ENCODE measurements at regions not wholly inside any gene's neighbourhood (a gene's known extent, or its start where the extent isn't known, plus 50 kb on each side); places are given as distances from the start of the nearest gene placed in this dataset.
A peak's percentile ranks its signal among the peaks of the same experiment; 100 is the strongest.
"Not testable (repeated sequence)": the region's sequence is repeated elsewhere in the genome, so short reads cannot be mapped to it uniquely, and the experiment has no call there.

DNA sequence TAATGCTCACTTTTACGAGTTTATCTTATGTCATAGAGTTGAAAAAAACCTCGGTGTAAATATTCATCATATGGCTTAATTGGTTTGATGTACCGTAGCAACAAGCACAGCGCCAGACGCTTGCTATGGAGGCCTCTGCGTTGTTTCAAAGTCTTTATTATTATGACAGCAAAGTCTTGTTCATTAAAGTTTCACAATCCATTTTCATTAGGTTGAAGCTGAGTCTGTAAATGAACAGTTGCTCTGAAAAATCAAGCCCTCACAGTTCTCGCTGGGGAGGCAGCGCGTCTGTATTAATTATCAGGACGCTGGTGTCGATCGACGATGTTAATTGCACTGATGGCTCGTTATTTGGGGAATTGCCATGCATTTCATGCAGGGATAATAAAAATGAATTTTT, 185.6 kb downstream of the INSC start:
- no peak for DNase-seq

DNA sequence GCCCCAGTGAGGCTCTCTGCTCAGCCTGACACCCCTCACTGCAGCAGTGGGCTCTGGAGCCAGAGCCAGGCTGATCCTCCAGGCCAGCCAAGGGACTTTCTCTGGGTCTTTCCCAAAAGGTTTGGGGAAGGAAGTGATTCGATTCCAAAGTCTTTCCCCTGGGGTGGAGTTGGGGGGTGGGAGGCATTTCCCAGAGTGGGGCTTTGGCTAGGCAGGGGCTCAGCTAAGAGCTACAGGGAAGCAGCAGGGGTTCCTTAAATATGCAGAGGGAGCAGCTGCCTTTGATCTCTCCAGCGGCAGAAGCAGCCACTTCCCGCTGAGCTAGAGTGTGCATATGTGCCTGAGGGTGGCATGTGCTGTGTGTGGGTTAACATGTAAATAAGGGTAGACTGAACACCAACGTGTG, 192.9 kb downstream of the INSC start:
- peak; percentile 87 to 90 for DNase-seq

DNA sequence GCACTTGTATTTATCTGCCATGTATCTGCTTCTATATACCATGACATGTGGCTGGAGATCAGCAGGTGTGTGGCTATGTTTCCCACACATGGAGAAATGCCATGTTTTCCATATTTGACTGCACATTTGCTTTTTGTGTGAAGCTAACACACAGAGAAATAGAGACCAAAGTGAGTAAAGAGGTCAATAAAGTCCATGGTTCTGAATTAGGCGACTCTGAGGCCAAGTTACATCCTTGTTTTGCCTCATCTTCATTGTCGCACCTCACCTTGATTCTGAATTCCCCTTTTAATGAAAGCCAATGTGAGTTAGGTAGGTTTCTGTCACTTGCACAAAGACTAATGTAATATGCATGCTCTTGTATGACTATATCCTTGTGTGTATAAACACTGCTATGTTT, 194.1 kb downstream of the INSC start:
- DNase-seq = no peak

DNA sequence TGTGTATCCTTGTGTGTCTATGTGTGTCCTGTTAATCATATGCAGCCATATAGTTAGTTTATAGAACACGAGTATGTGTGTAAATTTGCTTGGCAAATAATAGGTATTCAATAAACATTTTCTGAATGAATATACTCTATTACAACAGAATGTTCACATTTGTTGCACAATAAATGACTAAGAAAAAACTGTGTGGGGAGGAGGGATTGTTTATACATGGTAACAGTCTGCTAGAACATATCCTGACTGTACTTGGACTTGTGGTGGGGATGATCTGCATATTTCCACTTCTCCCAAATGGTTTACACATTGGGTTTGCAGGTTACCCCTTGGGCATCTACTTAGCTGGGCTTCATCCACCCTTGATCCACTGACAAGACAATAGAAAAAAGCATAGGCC, 194.6 kb downstream of the INSC start:
- DNase-seq = no peak

DNA sequence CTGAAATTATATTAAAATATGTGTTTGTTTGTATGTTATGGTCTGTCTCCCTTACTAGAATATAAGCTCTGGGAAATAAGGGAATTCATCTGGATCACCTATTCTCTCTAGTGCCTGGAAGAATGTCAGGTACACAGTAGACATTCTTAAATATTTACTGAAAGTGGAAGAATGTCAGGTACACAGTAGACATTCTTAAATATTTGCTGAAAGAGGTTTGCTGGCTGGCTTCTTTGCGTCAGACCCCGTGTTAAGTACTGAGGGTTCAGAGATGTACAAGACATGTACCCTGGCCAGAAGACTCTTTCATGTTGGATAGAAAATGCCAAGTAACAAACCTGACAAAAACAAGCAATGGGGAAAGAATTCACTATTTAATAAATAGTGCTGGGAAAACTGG, 199.1 kb downstream of the INSC start:
- DNase-seq = no peak

DNA sequence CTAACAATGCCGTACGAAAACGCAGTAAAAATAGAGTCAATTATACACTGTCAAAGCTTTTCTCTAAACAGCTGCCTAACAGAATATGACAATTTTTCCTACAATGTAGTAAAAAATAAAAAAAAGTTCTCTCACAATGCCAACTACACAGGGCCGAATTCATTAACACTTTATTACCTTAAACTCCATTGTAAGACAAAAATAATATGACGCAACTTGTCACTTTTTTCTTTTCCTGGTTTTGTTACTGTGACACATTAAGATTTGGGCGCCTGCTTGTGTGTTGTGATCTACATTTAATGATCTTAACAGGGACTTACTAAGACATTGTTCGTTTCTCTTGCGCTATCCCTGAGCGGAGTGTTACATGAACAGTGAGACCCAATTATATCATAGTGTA, 204.1 kb downstream of the INSC start:
- DNase-seq = no peak

DNA sequence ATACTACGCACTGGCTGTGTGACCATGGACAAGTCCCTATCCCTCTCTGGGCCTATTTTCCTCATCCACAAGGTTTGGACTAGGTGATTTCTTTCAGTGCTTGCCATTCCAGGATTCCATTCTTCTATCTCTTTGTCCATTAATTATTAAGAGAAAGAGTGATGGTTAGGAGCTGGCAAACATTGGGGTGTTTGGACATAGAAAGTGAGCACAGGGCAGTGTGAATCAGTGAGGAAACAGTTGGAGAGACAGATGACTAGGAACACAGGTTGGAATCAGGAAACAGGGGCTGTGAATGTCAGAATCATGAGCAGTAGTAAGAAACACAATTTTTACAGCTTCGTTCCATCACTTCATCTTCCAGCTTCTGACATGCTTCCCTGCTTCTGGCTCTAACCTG, 211.8 kb downstream of the INSC start:
- DNase-seq = no peak

DNA sequence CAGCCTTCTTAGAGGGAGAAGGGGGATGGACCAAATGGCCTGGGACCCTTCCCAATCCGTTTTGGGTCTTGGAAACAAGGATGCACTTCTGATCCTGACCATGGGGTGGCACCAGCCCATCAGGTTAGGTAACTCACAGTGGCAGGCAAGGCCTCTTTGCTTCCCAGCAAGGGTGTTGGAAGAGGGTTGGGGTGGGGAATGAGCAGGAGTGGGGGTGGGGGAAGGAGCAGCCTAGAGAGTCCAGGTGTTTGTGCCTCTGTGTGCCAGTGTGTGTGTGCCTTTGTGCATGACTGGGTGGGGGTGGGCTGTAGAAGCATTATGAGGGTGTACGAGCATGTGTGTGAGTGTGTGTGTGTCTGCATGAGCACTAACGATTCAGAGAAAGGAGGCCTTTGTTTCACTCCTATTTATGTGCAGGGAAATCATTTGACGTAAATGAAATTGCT, 213.1 kb downstream of the INSC start:
- DNase-seq = peak; percentile 72 to 80

DNA sequence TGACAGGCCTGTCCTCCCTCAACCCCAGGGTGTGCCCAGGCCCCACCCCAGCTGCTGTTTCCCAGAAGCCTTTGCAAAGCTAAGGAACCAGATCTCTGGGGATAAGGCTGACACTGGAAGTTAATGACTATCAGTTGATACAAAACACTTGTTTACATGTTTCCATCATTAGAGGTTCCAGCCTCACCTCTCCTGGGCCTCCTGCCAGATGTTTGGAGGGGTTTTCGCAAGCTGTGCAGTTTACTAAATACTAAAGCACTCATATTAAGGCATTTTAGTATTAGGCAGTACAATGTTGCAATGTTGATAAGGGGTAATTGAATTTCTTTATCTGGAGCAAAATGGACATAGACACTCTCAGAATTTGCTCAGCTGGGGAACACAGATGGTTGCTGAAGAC, 218.7 kb downstream of the INSC start:
- DNase-seq = no peak

DNA sequence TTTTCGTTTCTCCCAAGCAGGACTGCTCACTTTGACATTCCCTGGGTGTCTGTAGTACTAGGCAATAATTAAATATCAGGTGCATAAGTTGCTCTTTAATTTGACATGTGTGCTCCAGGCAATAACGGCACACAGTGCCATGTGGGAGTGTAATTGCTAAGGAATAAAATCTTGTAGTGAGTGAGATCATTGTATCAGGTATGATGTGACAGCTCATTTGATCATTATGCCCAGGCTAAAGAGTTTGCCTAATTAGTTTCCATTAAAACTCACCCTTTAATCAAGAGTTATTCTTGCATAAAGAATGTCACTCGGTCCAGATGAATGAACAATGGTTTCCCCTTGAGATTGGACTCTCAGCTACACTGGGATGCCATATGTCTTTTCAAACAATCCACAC, 220.0 kb downstream of the INSC start:
- peak; percentile 10 to 44 for DNase-seq

DNA sequence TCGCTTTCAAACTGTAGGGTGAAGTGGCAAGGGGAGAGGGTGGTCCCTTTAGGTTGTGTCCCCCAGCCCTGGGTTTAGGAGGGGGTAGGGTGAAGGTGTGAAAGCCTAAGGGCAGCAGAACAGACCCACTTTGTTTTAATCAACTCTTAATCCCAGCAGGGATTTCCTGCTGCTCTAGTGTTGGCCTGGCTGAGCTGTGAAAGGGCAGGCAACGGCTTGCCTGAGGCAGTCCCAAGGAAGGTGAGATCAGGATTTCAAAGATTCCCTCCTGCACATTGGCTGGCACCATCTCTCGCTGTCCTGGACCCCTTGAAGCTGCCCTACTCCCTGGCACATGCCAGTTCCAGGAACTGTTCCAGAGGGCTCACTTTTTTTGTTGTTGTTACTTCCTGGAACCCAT, 221.3 kb downstream of the INSC start:
- DNase-seq = no peak

DNA sequence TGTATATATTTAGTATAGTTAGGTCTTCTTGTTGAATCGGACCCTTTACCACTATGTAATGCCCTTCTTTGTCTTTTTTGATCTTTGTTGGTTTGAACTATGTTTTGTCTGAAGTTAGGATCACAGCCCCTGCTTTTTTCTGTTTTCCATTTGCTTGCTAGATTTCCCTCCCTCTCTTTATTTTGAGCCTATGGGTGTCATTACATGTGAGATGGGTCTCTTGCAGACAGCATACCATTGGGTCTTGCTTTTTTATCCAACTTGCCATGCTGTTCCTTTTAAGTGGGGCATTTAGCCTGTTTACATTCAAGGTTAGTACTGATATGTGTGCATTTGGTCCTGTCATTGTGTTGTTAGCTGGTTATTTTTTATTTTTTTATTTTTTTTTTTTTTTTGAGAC, 224.6 kb downstream of the INSC start:
- DNase-seq = no peak

DNA sequence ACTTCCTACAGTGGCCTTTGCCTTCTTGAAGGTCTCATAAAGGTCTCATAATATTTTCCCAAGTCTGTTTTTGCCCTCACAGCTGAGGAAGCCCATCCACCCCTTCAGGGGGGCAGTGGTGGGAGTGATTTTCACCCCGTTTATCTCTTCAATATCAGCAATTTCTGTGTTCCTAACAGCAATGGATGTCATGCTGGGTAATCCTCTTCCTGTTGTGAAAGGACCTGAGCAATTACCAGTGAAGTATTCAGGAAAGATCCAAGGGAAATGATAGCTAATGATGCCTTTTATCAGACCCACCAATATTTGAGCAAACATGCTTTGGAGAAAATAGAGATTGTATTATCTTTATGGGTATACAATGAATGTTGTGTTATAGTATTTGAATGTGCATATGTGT, 226.9 kb downstream of the INSC start:
- DNase-seq = no peak

DNA sequence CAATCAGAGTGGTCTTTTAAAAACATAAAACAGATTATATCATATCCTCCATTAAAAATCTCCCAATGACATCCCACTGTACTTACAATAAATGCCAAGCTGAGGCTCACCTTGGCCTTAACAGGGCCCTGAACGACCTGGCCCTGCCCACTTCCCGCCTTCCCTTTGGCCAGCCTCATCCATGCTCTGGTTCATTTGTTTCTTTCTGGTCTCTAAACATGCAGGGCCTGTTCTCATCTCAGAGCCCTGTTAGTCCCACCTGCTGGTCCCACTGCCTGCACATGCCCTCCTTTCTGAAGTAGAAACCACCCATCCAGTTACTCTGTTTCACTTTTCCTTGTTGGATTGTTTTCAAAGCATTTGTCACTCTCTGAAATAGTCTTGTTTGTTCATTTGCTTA, 227.4 kb downstream of the INSC start:
- DNase-seq = no peak

DNA sequence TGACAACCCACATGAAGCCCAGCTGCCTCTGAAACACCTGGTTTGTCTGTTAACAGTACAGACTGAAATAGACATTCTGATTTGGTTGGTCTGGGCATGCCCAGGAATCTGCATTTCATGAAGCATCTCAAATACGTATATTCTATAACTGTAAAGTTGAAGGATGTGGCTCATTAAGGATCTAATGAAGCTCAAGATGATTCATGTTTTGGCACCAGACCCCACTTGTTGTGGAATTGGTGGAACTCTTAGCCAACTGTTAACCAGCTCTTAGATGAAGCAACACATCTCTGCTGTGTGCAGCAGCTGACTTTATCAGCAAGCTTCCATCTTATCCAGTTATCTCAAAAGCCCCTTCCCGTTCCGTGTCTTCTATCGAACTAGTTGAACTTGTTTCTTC, 232.2 kb downstream of the INSC start:
- DNase-seq = no peak

DNA sequence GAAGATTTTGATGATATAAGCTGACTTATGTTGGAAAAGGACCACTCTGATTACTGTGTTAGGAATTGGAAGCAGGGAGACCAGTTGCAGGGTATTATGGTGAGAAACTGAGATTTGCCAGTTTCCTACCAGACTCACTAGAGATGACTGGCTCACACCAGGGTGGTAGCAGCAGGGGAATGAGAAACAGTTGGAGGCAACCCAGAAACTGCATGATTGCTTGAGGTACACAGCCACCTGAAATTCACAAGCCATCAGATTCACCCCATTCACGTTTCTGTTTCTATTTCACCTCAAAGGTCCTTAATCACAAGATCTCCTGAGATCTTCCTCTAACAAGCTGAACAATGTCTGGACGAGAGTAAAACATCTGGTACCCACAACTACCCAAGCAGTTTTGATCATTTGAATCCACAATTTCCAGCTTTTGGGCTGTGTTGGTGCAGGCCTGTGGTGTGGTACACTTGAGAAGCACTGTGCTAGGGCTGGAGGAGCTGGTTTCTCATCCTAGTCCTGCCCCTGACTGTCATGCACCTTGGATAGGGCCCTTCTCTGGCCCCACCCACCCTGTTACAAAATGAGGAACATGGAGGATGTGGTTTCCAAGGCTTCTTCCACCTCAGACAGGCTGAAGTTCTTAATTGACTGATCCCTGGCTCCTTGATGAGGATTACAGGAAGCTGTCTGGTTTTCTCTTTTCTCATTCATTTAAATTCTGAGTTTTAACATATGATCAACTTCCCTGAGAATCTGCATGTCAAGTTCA, 233.4 kb downstream of the INSC start:
- DNase-seq = no peak

DNA sequence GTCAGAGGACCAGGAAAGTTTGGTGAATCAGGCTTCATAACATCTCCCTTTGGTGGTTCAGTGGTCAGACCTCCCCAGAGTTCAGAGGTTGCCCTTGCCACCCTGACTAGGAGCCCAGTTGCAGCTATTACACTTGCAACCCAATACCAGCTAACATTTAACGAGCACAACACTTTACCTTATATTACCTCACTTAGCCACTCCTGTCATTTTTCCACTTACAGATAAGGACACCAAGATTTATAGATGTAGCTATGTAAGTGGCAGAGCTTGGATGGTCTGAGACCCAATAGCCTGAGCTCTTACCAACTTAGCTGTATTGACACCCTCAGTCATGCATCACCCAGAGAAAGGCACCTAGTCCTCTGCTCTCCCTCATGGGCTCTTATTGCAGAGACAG, 234.7 kb downstream of the INSC start:
- no peak for DNase-seq

DNA sequence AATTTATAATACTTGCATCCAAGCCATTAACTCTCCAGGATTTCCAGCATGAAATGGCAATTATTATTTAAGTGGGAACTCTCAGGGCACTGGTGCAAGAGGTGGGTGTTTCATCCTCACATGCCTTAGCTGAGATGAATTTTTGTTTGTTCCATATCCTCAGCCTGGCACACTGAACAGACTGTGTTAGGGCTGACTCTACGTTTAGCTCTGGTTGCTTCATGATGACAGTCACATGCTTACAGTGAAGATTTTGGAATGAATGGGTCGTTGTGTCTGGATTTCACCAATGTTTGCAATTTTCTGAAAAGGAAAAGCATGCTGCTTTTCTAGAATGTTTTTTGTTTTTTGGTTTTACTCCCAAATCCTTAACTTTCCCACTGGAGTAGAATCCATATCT, 246.6 kb downstream of the INSC start:
- DNase-seq = no peak

DNA sequence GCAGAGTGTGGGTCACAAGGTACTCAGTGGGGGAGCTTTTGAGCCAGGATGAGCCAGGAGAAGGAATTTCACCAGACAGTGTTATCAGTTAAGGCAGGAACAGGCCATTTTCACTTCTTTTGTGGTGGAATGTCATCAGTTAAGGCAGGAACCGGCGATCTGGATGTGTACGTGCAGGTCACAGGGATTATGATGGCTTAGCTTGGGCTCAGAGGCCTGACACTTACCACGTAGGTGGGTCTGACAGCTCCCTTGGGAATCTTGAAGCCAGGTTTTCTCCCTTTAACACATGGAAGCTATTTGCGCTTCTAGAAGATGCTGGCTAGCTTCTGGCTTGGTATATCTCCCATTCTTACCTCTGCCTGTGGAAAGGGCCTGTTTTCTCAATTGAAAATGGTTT, 250.6 kb downstream of the INSC start:
- DNase-seq = not testable (repeated sequence)

DNA sequence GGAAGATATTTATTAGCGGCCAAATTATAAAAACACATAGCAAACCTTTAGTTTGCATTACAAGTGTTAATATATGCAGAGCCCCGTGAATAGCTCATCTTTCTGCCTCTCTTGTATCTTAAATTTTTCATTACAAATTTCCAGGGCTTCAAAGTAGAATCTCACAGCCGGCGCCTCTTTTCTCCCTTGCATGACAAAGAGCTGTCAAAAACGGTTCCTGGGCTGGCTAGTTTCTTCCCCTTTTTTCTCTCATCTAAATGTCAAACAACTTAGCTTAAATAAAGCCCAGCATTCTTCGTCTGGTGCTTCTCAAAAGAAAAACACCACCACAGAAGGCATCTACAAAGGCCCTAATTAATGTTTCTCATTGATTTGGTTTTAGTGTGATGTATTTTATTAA, 253.0 kb downstream of the INSC start:
- DNase-seq = no peak

DNA sequence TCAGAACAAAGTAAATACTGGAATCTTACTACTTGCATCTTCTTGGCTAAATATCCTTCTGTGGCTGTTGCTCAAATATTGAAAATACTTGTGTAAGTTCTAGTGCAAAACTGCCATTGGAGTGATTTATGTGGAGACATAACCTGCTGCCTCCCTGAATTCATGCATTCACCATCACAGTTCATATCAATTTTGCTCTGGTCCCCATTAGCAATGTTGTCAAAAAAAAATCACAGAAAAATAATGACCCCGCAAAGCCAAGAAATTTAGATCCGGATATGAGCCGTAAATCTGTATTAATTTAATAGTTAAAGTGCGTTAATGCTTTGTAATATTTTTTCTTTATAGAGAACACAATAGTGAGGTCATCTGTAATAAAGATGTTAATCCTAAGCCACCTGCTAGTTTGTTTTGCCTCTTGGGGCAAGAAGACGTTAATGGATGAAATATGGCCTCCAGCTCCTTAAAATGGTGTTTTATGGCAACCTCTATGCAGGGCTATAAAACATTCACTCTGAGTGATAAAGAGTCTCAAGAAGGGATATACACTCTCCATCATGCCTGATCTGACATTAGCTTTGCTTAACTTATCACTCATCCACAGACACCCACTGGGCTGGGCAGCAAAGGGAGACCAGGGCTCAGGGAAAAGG, 255.9 kb downstream of the INSC start:
- no peak for DNase-seq

DNA sequence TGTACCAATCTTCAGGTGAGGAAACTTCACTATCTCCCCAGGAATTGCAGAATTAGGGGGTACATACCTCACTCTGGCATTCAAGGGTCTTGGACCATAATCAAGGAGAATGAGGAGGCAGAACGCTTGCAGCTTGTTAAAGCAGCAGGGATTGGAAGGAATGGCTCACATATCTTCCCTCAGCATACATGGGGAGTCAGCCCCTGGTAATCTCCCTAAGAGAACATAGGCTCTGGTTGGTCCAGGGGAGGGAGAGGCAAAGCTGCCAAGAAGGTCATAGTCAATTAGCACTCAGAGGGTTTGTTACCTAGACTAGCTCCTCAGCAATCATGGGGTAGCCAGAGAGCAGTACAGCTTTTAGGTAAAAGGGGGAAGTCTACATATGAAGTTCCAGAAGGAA, 256.8 kb downstream of the INSC start:
- DNase-seq = no peak

DNA sequence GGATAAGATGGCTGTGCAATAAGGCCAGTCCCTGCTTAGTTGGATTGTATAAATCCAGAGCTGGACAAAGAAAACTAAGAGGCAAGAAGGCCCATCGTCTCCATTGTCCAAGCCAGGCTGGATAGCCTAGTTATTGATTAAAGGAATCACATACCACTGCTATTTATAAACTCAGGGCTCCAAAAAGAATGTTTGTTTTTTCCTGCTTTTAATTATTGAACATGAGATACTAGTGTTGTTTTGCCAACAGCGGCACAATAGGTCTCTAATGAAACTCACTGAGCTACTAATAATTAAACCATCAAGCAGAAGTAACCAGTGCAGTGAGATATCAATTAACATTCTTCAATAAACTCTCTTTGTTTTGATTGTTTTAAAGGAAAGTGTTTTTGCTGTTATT, 259.7 kb downstream of the INSC start:
- no peak for DNase-seq

DNA sequence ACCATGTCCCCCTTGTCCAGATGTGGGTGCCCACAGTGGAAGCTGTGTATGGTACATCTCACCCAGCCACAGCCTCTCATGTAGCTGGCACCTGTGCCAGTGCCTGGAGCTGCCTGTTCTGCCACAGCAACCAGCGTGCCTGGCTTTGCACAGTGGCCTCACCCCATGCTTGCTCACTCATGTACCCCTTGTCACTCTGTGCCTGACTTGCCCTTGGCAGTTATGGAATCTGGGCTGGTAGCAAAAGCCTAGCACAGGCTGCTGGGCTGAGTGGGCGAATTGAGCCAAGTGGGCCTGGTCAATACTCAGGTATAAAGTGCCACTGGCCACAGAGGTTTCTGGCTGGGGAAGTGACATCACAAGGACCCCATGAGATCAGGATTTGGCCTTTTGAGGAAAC, 264.2 kb downstream of the INSC start:
- no peak for DNase-seq

DNA sequence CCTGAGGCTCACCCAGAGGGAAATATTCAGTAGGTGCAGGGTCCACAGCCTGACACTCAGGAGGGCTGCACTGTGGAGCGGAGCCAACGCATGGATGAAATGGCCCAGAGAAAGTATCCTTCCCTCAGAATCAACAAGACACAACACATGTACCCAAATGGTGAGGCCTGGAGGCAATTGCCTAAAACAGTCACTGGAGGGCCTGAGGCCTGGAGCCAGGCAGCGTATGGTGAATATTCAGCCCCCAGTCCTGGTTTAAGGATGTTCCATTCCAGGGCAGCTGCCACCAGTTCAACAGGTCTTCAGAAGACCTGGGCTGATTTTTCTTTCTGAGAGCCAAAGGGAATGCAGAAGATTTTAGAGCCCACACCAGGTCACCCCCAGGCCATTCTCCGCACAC, 264.8 kb downstream of the INSC start:
- no peak for DNase-seq
